ENCODE measurements at regions not wholly inside any gene's neighbourhood (a gene's known extent, or its start where the extent isn't known, plus 50 kb on each side); places are given as distances from the start of the nearest gene placed in this dataset.

- peaks cover 4% of the 10 kb centered on the region for H3K9me3 Mint-ChIP-seq (ENCODE audit: low read depth)
- no peak for ATAC-seq
- peaks cover 2% of the 10 kb centered on the region for H3K36me3 Mint-ChIP-seq
- no peak for DNase-seq
- H3K27me3 Mint-ChIP-seq, result peaks cover 27% of the 10 kb centered on the region
- no peak overlapping the region for H3K4me3 Mint-ChIP-seq
- no peaks in the 10 kb centered on the region for H3K4me1 Mint-ChIP-seq
- H3K27ac Mint-ChIP-seq, result no peak overlapping the region
- CTCF ChIA-PET, result interaction anchor here (0.5 kb wide), 1 partner anchor 1887 kb away, joined by 3 read pairs; no protein-coding TSS in a partner anchor
Observed at GRCh38 chr6:5922230-5922629, 84.5 kb downstream of the NRN1 start.

- no peak for ATAC-seq
- peaks cover 12% of the 10 kb centered on the region for H3K27me3 Mint-ChIP-seq
- H3K4me1 Mint-ChIP-seq, result no peaks in the 10 kb centered on the region
- H3K4me3 Mint-ChIP-seq, result no peak overlapping the region
- DNase-seq, result no peak
- no peaks in the 10 kb centered on the region for H3K9me3 Mint-ChIP-seq (ENCODE audit: low read depth)
- CTCF ChIA-PET, result no interaction called here
- no peaks in the 10 kb centered on the region for H3K36me3 Mint-ChIP-seq
- no peak overlapping the region for H3K27ac Mint-ChIP-seq
Observed at GRCh38 chr6:5909721-5910120, 97.0 kb downstream of the NRN1 start.

GRCh38 chr6:5906842-5907241 lies 99.9 kb downstream of the NRN1 start:
- H3K27me3 Mint-ChIP-seq, result no peaks in the 10 kb centered on the region
- no peak for DNase-seq
- H3K4me3 Mint-ChIP-seq, result no peak overlapping the region
- H3K36me3 Mint-ChIP-seq, result no peaks in the 10 kb centered on the region
- ATAC-seq, result no peak
- H3K9me3 Mint-ChIP-seq (ENCODE audit: low read depth), result no peaks in the 10 kb centered on the region
- CTCF ChIA-PET, result no interaction called here
- no peak overlapping the region for H3K27ac Mint-ChIP-seq
- H3K4me1 Mint-ChIP-seq, result no peaks in the 10 kb centered on the region

DNA sequence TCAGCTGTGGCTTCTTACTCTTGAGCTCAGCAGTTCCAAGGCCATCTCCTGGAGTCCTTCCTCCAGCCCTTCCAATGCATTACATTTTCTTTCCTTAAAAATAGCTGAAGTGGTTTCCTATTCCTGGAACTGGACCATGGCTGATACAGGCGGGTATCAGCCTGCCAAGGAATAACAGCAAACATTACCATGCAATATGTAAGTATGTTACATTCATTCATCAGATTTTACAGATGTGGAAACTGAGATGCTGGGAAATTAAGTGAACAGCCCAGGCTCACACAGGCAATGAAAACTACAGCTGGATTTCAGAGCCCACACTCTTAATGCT lies 100.4 kb downstream of the NRN1 start:
- no peaks in the 10 kb centered on the region for H3K4me1 Mint-ChIP-seq
- no peak for ATAC-seq
- CTCF ChIA-PET, result no interaction called here
- DNase-seq, result no peak
- no peaks in the 10 kb centered on the region for H3K9me3 Mint-ChIP-seq (ENCODE audit: low read depth)
- no peaks in the 10 kb centered on the region for H3K36me3 Mint-ChIP-seq
- H3K27me3 Mint-ChIP-seq, result no peaks in the 10 kb centered on the region
- H3K4me3 Mint-ChIP-seq, result no peak overlapping the region
- H3K27ac Mint-ChIP-seq, result no peak overlapping the region

GRCh38 chr6:5905431-5906339 lies 101.0 kb downstream of the NRN1 start:
- no peaks in the 10 kb centered on the region for H3K36me3 Mint-ChIP-seq
- CTCF ChIA-PET, result no interaction called here

DNA sequence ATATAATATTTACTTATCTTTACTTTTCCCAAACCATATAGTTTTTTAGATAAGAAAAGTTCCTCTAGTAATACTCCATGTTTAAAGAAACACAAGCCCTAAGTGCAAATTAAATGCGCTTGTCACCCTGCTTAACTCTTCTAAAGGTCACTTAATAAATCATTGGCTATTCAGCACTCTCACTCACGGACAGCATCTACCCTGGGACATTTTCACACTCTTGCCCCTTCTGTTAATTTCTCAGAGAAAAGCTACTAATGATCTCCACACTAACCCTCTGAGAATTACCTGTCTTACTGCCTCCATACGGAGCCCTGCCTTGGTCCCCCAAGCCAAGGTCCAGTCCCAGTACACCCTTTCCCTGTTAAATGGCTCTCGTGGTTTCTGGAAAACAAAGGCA lies 102.2 kb downstream of the NRN1 start:
- Mint-ChIP-seq H3K27me3 (no peaks in the 10 kb centered on the region), H3K4me3 (no peak overlapping the region), H3K36me3 (no peaks in the 10 kb centered on the region), H3K9me3 (ENCODE audit: low read depth) (no peaks in the 10 kb centered on the region), H3K27ac (no peak overlapping the region), H3K4me1 (no peaks in the 10 kb centered on the region)
- DNase-seq (no peak), ATAC-seq (no peak)
- CTCF ChIA-PET, result no interaction called here

More at GRCh38 chr6:5905431-5906339, 101.0 kb downstream of the NRN1 start:
- Mint-ChIP-seq H3K4me3 (no peak overlapping the region), H3K4me1 (no peaks in the 10 kb centered on the region), H3K27ac (no peak overlapping the region), H3K9me3 (ENCODE audit: low read depth) (no peaks in the 10 kb centered on the region), H3K27me3 (no peaks in the 10 kb centered on the region)
- no peak for DNase-seq
- ATAC-seq, result no peak

DNA sequence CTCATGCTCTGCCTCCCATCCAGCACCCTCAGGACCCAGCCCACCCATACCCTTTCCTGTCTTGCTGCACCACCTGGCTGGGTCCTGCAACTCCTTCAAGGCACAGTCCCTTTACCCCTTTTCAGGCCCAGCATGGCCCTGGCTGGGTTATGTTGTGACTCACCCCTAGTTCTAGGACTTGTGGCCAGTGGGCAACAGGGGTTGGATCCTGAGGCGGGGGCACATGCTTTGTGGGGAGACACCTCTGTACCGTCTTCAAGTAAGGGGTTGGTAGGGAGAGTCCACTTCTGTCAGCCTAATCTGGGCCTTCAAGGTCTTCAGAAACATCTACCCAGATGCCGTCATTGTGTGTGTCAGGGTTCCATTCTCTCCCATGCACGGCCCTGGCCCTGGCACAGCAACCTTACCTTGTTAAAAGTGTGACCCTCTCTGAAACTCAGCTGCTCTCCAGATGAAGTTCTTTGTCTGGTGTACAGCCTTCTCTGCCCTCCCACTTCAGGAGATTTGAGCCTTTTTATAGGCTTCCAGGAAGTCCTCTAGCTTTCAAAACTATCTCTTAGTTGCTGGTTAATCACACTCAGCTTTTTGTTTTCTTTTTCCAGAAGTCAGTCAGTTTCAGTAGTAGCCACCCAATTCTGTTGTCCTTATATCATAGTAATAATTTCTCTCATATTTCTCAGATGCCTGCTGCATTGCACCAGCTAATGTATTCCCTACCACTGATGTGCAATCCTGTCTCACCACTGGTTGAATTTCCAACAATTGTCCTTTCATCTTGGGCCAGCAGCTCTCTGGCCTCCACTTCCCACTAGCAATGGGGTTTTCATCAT lies 107.3 kb downstream of the NRN1 start:
- Mint-ChIP-seq H3K4me1 (no peaks in the 10 kb centered on the region), H3K27ac (no peak overlapping the region), H3K9me3 (ENCODE audit: low read depth) (no peaks in the 10 kb centered on the region), H3K36me3 (no peaks in the 10 kb centered on the region), H3K4me3 (no peak overlapping the region), H3K27me3 (no peaks in the 10 kb centered on the region)
- DNase-seq (no peak), ATAC-seq (no peak)
- CTCF ChIA-PET, result no interaction called here

DNA sequence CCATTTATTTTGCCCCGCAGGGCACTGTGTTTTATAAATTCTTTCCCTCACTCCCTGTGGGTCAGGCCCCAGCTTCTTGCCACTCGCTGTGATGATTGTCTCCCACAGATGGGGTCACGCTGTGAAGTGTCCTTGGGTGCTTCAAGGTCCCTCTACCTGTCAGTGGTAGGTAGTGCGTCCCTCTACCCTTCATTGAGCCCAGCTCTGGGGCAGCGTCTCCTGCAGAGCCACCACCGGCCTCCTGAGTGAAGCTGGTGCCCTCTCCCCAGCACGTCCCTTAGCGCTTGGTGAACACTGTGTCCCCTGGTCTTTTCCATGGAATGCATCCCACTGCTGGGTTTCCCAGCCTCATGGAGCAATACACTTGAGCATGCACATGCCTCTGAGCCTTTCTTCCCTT lies 108.2 kb downstream of the NRN1 start:
- ATAC-seq (no peak), DNase-seq (no peak)
- H3K36me3 Mint-ChIP-seq, result no peaks in the 10 kb centered on the region
- no peaks in the 10 kb centered on the region for H3K9me3 Mint-ChIP-seq (ENCODE audit: low read depth)
- H3K27ac Mint-ChIP-seq, result no peak overlapping the region
- no peaks in the 10 kb centered on the region for H3K4me1 Mint-ChIP-seq
- no peaks in the 10 kb centered on the region for H3K27me3 Mint-ChIP-seq
- CTCF ChIA-PET, result no interaction called here
- H3K4me3 Mint-ChIP-seq, result no peak overlapping the region

- Mint-ChIP-seq H3K4me1 (no peaks in the 10 kb centered on the region), H3K27ac (no peak overlapping the region), H3K4me3 (no peak overlapping the region), H3K36me3 (no peaks in the 10 kb centered on the region), H3K27me3 (no peaks in the 10 kb centered on the region), H3K9me3 (ENCODE audit: low read depth) (no peaks in the 10 kb centered on the region)
- no peak for ATAC-seq
- DNase-seq, result no peak
- CTCF ChIA-PET, result no interaction called here
Observed at GRCh38 chr6:5898102-5898501, 108.6 kb downstream of the NRN1 start.

GRCh38 chr6:5896476-5897200 lies 110.1 kb downstream of the NRN1 start:
- H3K27ac Mint-ChIP-seq, result no peak overlapping the region
- DNase-seq (no peak), ATAC-seq (no peak)
- peaks cover 5% of the 10 kb centered on the region for H3K4me1 Mint-ChIP-seq
- H3K36me3 Mint-ChIP-seq, result no peaks in the 10 kb centered on the region
- H3K9me3 Mint-ChIP-seq (ENCODE audit: low read depth), result no peaks in the 10 kb centered on the region
- H3K4me3 Mint-ChIP-seq, result no peak overlapping the region
- CTCF ChIA-PET, result no interaction called here
- H3K27me3 Mint-ChIP-seq, result no peaks in the 10 kb centered on the region

- H3K27ac Mint-ChIP-seq, result no peak overlapping the region
- H3K36me3 Mint-ChIP-seq, result no peaks in the 10 kb centered on the region
- ATAC-seq, result no peak
- no peak overlapping the region for H3K4me3 Mint-ChIP-seq
- DNase-seq, result no peak
- no peaks in the 10 kb centered on the region for H3K9me3 Mint-ChIP-seq (ENCODE audit: low read depth)
- CTCF ChIA-PET, result no interaction called here
- peaks cover 5% of the 10 kb centered on the region for H3K4me1 Mint-ChIP-seq
- peaks cover 2% of the 10 kb centered on the region for H3K27me3 Mint-ChIP-seq
Observed at GRCh38 chr6:5894357-5894756, 112.4 kb downstream of the NRN1 start.

GRCh38 chr6:5893295-5893694 lies 113.4 kb downstream of the NRN1 start:
- CTCF ChIA-PET, result no interaction called here
- Mint-ChIP-seq H3K27ac (no peak overlapping the region), H3K4me1 (peaks cover 5% of the 10 kb centered on the region), H3K27me3 (peaks cover 2% of the 10 kb centered on the region), H3K4me3 (no peak overlapping the region), H3K9me3 (ENCODE audit: low read depth) (no peaks in the 10 kb centered on the region), H3K36me3 (no peaks in the 10 kb centered on the region)
- no peak for ATAC-seq
- no peak for DNase-seq

DNA sequence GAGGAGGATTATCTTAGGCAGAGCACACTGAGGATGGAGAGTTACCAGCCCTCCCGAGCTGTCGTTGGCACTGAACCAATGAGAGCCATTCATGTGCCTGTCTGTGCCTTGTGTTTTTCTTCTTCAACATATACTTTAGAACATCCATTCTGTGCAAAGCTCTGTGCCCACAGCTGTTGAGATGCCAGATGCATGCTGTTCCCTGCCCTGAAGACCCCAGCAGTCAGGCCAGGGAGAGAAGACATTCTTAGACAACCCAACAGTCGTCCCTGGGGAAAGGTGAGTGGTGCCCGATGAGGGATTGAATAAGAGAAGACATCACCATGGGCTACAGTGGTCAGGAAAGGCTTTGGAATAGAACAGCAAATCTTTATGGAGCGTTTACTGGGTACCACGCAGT lies 114.1 kb downstream of the NRN1 start:
- no peaks in the 10 kb centered on the region for H3K36me3 Mint-ChIP-seq
- no peak for DNase-seq
- no peak for ATAC-seq
- H3K9me3 Mint-ChIP-seq (ENCODE audit: low read depth), result no peaks in the 10 kb centered on the region
- H3K4me1 Mint-ChIP-seq, result peaks cover 5% of the 10 kb centered on the region
- H3K4me3 Mint-ChIP-seq, result peak overlapping the region; percentile 86
- H3K27ac Mint-ChIP-seq, result no peak overlapping the region
- CTCF ChIA-PET, result interaction anchor here (1.0 kb wide), 1 partner anchor 60 kb away, joined by 3 read pairs; no protein-coding TSS in a partner anchor
- peaks cover 2% of the 10 kb centered on the region for H3K27me3 Mint-ChIP-seq
